ELF-1 (cell line): ENCODE measurements at regions not wholly inside any gene's neighbourhood (a gene's known extent, or its start where the extent isn't known, plus 50 kb on each side); places are given as distances from the start of the nearest gene placed in this dataset.
"Not testable (repeated sequence)": the region's sequence is repeated elsewhere in the genome, so short reads cannot be mapped to it uniquely, and the experiment has no call there.

Source experiments
- DNase-seq: peaks from one replicate; pipeline ENCODE4 v3.0.0-alpha.2; 2016; ENCODE audit warnings: low read depth, low spot score

DNA sequence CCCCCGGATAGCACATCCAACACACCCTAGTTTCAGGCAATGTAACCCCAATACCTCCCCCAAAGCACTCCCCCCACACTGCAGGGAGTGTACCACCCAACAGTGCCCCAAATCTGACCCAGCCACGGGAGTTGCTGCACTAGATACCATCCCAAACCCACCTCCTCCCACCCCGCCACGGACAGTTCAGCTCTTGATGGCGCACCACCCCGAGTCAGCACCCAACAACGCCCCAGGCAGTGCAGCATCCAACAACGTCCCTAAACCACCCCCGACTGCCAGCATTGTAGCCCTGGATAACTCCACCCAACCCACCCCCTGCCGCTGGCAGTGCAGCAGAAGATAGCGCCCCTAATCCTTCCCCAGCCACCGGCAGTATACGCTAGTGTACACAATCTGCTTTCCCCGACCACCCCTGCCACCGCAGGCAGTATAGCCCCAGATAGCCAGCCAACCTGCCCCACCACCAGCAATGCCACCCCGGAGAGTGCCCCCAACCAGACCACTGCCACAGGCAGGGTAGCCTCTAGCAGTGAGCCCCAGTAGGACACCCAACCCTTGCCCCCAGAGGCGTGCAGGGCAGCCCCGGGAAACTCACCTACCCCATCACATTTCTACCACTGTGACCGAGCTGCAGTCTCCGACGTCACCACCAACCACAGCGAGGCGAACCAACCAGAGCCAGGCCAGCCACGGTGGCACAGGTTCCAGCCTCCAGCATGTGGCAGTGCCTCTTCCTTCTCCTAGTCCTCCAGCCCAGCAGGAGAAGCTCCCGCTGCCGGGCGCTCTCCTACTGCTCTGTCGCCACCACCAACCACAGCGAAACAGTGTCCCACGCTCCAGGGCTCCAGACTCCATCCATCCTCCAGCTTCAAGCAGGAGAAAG is 178.1 kb downstream of the POTEB3 start:
- DNase-seq, result no peak

DNA sequence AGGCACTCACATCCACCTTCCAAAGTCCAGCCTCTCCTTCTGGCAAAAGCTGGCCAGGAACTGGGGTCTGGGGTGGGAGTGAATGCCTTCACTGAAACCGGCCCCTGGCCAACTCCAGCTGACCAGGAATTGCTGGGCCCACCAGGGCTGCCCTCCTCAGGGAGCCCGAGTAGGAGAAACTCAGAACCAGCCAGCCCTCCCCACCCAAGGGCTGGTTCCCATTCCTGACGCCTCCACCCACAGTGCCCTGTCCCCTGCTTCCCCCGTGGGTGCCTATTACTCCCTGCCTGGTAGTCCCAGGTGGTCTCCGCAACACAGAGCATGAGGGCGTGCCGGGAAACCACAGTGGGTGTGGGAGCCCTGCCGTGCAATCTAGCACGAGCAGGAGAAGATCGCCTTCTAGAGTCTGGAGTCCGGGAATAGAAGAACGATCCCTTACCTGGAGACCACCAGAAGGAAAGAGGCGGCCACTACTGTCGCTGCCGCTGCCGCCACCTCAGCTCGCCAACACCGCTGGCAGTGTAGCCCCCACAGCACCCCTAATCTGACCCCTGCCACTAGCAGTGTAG is 178.8 kb downstream of the POTEB3 start:
- no peak for DNase-seq

- no peak for DNase-seq
Measured at GRCh38 chr15:21260966-21261395, 179.3 kb downstream of the POTEB3 start.

- DNase-seq, result not testable (repeated sequence)
Measured at GRCh38 chr15:21258635-21259034, 181.7 kb downstream of the POTEB3 start.

DNA sequence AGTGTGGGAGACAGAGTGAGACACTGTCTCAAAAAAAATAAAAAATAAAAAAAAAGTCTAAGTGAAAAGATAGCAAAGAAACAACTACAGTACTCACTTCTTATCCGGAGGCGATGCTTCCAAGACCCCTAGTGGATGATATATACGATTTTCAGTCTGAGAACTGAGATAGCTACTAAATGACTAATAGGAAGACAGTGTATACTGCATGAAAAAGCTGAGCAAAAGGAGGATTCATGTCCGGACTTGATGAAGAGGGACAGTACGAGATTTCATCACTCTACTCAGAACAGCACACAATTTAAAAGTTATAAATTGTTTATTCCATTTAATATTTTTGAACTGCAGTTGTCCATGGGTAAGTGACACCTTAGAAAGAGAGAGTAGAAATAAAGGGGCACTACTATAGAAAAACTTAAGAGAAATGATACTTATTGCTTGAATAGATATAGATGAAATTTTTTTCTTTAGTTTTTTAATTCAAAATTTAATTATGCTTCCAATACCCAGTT is 190.7 kb downstream of the POTEB3 start:
- DNase-seq, result not testable (repeated sequence)
